GM12878 (cell line): ENCODE measurements at regions not wholly inside any gene's neighbourhood (a gene's known extent, or its start where the extent isn't known, plus 50 kb on each side); places are given as distances from the start of the nearest gene placed in this dataset.

Experiments
- ATAC-seq: fragments of 200-7000 bp; cut with Tn5 transposase; 3 replicates; pipeline ENCODE4 v1.9.1; 2020; ENCODE audit warnings: mild to moderate bottlenecking, moderate library complexity
- BruUV-seq: library from RNA; stranded (reverse); fragments of 400-500 nt; replicated peaks from 2 replicates; lab custom pipeline; 2021; lab: Mats Ljungman, UMichigan
- CTCF ChIA-PET: fragments of 300-600 bp; sonication (Branson Sonifier 250); formaldehyde crosslinking; extraction: SDS; loops from one replicate; lab custom pipeline; 2021; ENCODE audit warnings: inconsistent platforms; lab: Yijun Ruan, JAX
- POLR2A ChIA-PET: fragments of 350-600 bp; formaldehyde crosslinking; extraction: SDS; loops from one replicate; lab custom pipeline; 2021; ENCODE audit warnings: inconsistent platforms; lab: Charles Lee
- RAD21 ChIA-PET: fragments of 300-600 bp; sonication (Branson Sonifier 250); formaldehyde crosslinking; loops from one replicate; lab custom pipeline; 2023; ENCODE audit warnings: antibody characterized with exemption; ENCODE audit not compliant: unreplicated experiment; lab: Charles Lee
- SMC1A ChIA-PET: fragments of 300-600 bp; sonication (Branson Sonifier 250); formaldehyde crosslinking; loops from one replicate; lab custom pipeline; 2023; ENCODE audit not compliant: unreplicated experiment, uncharacterized antibody; lab: Charles Lee
- DNase-seq: peaks from one replicate; pipeline ENCODE4 v3.0.0-alpha.2; 2011; ENCODE audit warnings: low read depth, low spot score
- FAIRE-seq: peaks from 3 replicates; lab custom pipeline; 2011; peaks lifted over from hg19 to GRCh38; lab: Jason Lieb, UNC
- H2AFZ ChIP-seq: 2 replicates; pipeline ENCODE4 v1.6.0; 2011; ENCODE audit warnings: low read depth, low read length, control low read depth; ENCODE audit not compliant: control insufficient read depth
- H3K27ac ChIP-seq: 2 replicates; pipeline ENCODE4 v1.5.1; 2011; ENCODE audit warnings: control low read depth; ENCODE audit not compliant: control insufficient read depth, insufficient read depth
- H3K27me3 ChIP-seq, 2 experiments: replicated peaks in 1 of 2; 2 replicates each; pipeline versions ENCODE4 v1.6.0 to v1.6.1; 2011; ENCODE audit warnings: low read length in 1 of 2; ENCODE audit not compliant: control insufficient read depth in 2 of 2, insufficient read depth in 2 of 2
- H3K36me3 ChIP-seq, 2 experiments: 2 replicates each; pipeline ENCODE4 v1.5.1; 2011; ENCODE audit warnings: low read length in 1 of 2; ENCODE audit not compliant: control insufficient read depth in 2 of 2, insufficient read depth in 2 of 2
- H3K4me1 ChIP-seq: 2 replicates; pipeline ENCODE4 v1.6.1; 2011; ENCODE audit warnings: mild to moderate bottlenecking, low read length, moderate library complexity, mixed read lengths; ENCODE audit not compliant: control insufficient read depth, insufficient read depth
- H3K4me2 ChIP-seq: 2 replicates; pipeline ENCODE4 v1.6.0; 2011; ENCODE audit warnings: control low read depth; ENCODE audit not compliant: control insufficient read depth, insufficient read depth
- H3K4me3 ChIP-seq: fragments of 200-600 bp; sonication (generic); 2 replicates; pipeline ENCODE4 v1.5.1; 2016
- H3K79me2 ChIP-seq: 2 replicates; pipeline ENCODE4 v1.6.0; 2011; ENCODE audit warnings: low read length; ENCODE audit not compliant: control insufficient read depth, insufficient read depth
- H3K9ac ChIP-seq: 2 replicates; pipeline ENCODE4 v1.8.0; 2011; ENCODE audit warnings: low read length, control low read depth, mixed read lengths; ENCODE audit not compliant: control insufficient read depth, insufficient read depth
- H3K9me3 ChIP-seq: replicated peaks from 3 replicates; pipeline ENCODE4 v1.5.1; 2011; ENCODE audit warnings: mild to moderate bottlenecking, low read length; ENCODE audit not compliant: control insufficient read depth, insufficient read depth
- H4K20me1 ChIP-seq: 2 replicates; pipeline ENCODE4 v1.6.0; 2011; ENCODE audit not compliant: control insufficient read depth, insufficient read depth
- BACH1 ChIP-seq: fragments of 450-650 bp; IDR thresholded peaks from 2 replicates; pipeline ENCODE4 v1.6.1; 2017; ENCODE audit warnings: mild to moderate bottlenecking, borderline replicate concordance
- FOXK2 ChIP-seq: fragments of 450-650 bp; IDR thresholded peaks from 2 replicates; pipeline ENCODE4 v1.6.1; 2017; ENCODE audit warnings: mild to moderate bottlenecking, moderate library complexity
- HDGF ChIP-seq: fragments of 450-650 bp; IDR thresholded peaks from 2 replicates; pipeline ENCODE4 v1.6.1; 2016; ENCODE audit warnings: antibody characterized with exemption
- KLF5 ChIP-seq: fragments of 450-650 bp; IDR thresholded peaks from 2 replicates; pipeline ENCODE4 v1.6.1; 2014; ENCODE audit warnings: mild to moderate bottlenecking; ENCODE audit not compliant: partially characterized antibody
- MEF2A ChIP-seq: IDR thresholded peaks from 2 replicates; pipeline ENCODE4 v1.6.1; 2011; ENCODE audit warnings: low read depth, mild to moderate bottlenecking, low read length, moderate library complexity; ENCODE audit not compliant: insufficient read depth
- POLR2A ChIP-seq: IDR thresholded peaks from 2 replicates; pipeline ENCODE4 v1.6.1; 2011; ENCODE audit warnings: low read depth, mild to moderate bottlenecking, low read length
- RB1 ChIP-seq: fragments of 450-650 bp; formaldehyde crosslinking; IDR thresholded peaks from 2 replicates; pipeline ENCODE4 v1.6.1; 2017; ENCODE audit warnings: mild to moderate bottlenecking, borderline replicate concordance
- TAF1 ChIP-seq: IDR thresholded peaks from 2 replicates; pipeline ENCODE4 v1.6.1; 2011; ENCODE audit warnings: mild to moderate bottlenecking, low read depth, low read length, borderline replicate concordance
- ZSCAN29 ChIP-seq: fragments of 450-650 bp; IDR thresholded peaks from 2 replicates; pipeline ENCODE4 v1.6.1; 2017; ENCODE audit warnings: mild to moderate bottlenecking, moderate library complexity
- ZZZ3 ChIP-seq: IDR thresholded peaks from 2 replicates; pipeline ENCODE4 v1.6.1; 2011; ENCODE audit warnings: low read depth; ENCODE audit not compliant: control insufficient read depth, insufficient read length
- WGBS: methylation state at CpG from one replicate; pipeline ENCODE4 v1.1.6; 2016; ENCODE audit warnings: low lambda C conversion rate; ENCODE audit not compliant: insufficient replicate concordance, insufficient coverage; ENCODE audit errors: missing lambda C conversion rate; 5-methylcytosine and 5-hydroxymethylcytosine counted together
- in situ Hi-C: fragments of 300-500 bp; cut with MboI; formaldehyde crosslinking; loops from 9 replicates; pipeline ENCODE4 v1.14.3; 2018; ENCODE audit warnings: mixed read lengths
- intact Hi-C: fragments of 100-400 bp; cut with micrococcal nuclease; formaldehyde crosslinking; loops from one replicate; pipeline ENCODE4 v1.14.2; 2022; ENCODE audit not compliant: unreplicated experiment
- TF ChIP-seq, protein P1 (sequence below): fragments of 450-650 bp; IDR thresholded peaks from 2 replicates; pipeline ENCODE4 v1.6.1; 2017; ENCODE audit warnings: mild to moderate bottlenecking, low read depth, inconsistent platforms; ENCODE audit not compliant: poor library complexity, severe bottlenecking
- TF ChIP-seq, protein P2 (sequence below): fragments of 150-350 bp; IDR thresholded peaks from 2 replicates; pipeline ENCODE4 v1.6.1; 2016; ENCODE audit warnings: low read depth, low read length
- TF ChIP-seq, protein P3 (sequence below), 3 experiments: IDR thresholded peaks in 2 of 3; conservative IDR thresholded peaks in 1 of 3; 2 replicates each; pipeline ENCODE4 v1.5.1; 2011; ENCODE audit warnings: low read depth in 3 of 3, low read length in 3 of 3, mild to moderate bottlenecking in 3 of 3, control low read depth in 2 of 3, moderate library complexity in 2 of 3, inconsistent platforms in 1 of 3, mixed read lengths in 1 of 3; ENCODE audit not compliant: control insufficient read depth in 2 of 3, insufficient read depth in 1 of 3; ENCODE audit errors: extremely low read depth in 1 of 3

DNA sequence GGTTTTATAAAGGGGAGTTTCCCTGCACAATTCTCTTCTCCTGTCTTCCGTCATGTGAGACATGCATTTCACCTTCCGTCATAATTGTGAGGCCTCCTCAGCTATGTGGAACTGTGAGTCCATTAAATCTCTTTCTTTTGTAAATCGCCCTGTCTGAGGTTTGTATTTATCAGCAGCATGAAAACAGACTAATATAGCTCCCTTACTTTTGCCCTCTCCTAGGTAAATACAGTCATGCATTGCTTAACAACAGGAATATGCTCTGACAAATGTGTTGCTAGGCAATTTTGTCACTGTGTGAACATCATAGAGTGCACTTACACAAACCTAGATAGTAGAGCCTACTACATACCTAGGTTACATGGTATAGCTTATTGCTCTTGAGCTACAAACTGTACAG lies 616.8 kb downstream of the RWDD3 start:
- DNase-seq (no peak), ATAC-seq (no peak), FAIRE-seq (no peak)
- ChIA-PET CTCF (no interaction called here), RAD21 (no interaction called here), POLR2A (no interaction called here), SMC1A (no interaction called here)
- H3K4me1 ChIP-seq, result no peaks in the 10 kb centered on the region
- no peak overlapping the region for H3K27ac ChIP-seq
- H2AFZ ChIP-seq, result no peak overlapping the region
- BruUV-seq, result no TSS peak
- no peak overlapping the region for H3K9ac ChIP-seq
- H3K27me3 ChIP-seq, result no peaks in the 10 kb centered on the region
- in situ Hi-C loops, result no loop called here
- intact Hi-C loops, result no loop called here
- 24% methylated on average over 3 of the region's 3 CpGs for WGBS
- H3K4me2 ChIP-seq, result no peak overlapping the region
- H3K4me3 ChIP-seq, result no peak overlapping the region
- no peaks in the 10 kb centered on the region for H4K20me1 ChIP-seq
- TF ChIP-seq POLR2A, result no peak
- TF ChIP-seq HDGF, result no peak
- TF ChIP-seq TAF1, result no peak
- no peak for TF ChIP-seq KLF5
- no peak for TF ChIP-seq ZZZ3
- no peak for TF ChIP-seq ZSCAN29
- TF ChIP-seq, protein P1, sequence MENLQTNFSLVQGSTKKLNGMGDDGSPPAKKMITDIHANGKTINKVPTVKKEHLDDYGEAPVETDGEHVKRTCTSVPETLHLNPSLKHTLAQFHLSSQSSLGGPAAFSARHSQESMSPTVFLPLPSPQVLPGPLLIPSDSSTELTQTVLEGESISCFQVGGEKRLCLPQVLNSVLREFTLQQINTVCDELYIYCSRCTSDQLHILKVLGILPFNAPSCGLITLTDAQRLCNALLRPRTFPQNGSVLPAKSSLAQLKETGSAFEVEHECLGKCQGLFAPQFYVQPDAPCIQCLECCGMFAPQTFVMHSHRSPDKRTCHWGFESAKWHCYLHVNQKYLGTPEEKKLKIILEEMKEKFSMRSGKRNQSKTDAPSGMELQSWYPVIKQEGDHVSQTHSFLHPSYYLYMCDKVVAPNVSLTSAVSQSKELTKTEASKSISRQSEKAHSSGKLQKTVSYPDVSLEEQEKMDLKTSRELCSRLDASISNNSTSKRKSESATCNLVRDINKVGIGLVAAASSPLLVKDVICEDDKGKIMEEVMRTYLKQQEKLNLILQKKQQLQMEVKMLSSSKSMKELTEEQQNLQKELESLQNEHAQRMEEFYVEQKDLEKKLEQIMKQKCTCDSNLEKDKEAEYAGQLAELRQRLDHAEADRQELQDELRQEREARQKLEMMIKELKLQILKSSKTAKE, result no peak
- no peak for TF ChIP-seq RB1
- no peak for TF ChIP-seq MEF2A
- TF ChIP-seq BACH1, result no peak
- TF ChIP-seq, protein P2, sequence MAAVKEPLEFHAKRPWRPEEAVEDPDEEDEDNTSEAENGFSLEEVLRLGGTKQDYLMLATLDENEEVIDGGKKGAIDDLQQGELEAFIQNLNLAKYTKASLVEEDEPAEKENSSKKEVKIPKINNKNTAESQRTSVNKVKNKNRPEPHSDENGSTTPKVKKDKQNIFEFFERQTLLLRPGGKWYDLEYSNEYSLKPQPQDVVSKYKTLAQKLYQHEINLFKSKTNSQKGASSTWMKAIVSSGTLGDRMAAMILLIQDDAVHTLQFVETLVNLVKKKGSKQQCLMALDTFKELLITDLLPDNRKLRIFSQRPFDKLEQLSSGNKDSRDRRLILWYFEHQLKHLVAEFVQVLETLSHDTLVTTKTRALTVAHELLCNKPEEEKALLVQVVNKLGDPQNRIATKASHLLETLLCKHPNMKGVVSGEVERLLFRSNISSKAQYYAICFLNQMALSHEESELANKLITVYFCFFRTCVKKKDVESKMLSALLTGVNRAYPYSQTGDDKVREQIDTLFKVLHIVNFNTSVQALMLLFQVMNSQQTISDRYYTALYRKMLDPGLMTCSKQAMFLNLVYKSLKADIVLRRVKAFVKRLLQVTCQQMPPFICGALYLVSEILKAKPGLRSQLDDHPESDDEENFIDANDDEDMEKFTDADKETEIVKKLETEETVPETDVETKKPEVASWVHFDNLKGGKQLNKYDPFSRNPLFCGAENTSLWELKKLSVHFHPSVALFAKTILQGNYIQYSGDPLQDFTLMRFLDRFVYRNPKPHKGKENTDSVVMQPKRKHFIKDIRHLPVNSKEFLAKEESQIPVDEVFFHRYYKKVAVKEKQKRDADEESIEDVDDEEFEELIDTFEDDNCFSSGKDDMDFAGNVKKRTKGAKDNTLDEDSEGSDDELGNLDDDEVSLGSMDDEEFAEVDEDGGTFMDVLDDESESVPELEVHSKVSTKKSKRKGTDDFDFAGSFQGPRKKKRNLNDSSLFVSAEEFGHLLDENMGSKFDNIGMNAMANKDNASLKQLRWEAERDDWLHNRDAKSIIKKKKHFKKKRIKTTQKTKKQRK, result no peak
- no peak for TF ChIP-seq FOXK2
- TF ChIP-seq, protein P3, sequence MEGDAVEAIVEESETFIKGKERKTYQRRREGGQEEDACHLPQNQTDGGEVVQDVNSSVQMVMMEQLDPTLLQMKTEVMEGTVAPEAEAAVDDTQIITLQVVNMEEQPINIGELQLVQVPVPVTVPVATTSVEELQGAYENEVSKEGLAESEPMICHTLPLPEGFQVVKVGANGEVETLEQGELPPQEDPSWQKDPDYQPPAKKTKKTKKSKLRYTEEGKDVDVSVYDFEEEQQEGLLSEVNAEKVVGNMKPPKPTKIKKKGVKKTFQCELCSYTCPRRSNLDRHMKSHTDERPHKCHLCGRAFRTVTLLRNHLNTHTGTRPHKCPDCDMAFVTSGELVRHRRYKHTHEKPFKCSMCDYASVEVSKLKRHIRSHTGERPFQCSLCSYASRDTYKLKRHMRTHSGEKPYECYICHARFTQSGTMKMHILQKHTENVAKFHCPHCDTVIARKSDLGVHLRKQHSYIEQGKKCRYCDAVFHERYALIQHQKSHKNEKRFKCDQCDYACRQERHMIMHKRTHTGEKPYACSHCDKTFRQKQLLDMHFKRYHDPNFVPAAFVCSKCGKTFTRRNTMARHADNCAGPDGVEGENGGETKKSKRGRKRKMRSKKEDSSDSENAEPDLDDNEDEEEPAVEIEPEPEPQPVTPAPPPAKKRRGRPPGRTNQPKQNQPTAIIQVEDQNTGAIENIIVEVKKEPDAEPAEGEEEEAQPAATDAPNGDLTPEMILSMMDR (IDR thresholded peaks at IDR 0.05 in 2 of 3, conservative IDR thresholded peaks at IDR 0.05 in 1 of 3; ENCODE audit: control insufficient read depth in 2 of 3, extremely low read depth in 1 of 3, insufficient read depth in 1 of 3, low read depth in 3 of 3, low read length in 3 of 3), result no peak
- no peaks in the 10 kb centered on the region; the same call in 2 of the 3 replicates for H3K9me3 ChIP-seq
- no peaks in the 10 kb centered on the region for H3K36me3 ChIP-seq
- no peaks in the 10 kb centered on the region for H3K79me2 ChIP-seq
